Erythroblast (primary cell): ENCODE measurements at regions not wholly inside any gene's neighbourhood (a gene's known extent, or its start where the extent isn't known, plus 50 kb on each side); places are given as distances from the start of the nearest gene placed in this dataset.

Source experiments
- DNase-seq, 2 experiments: peaks; one replicate each; lab custom pipeline; 2025; lab: John Stamatoyannopoulos, UW
- GATA1 ChIP-seq: IDR thresholded peaks from 2 replicates; pipeline ENCODE4 v1.6.1; 2011; ENCODE audit warnings: low read depth, mild to moderate bottlenecking, control low read depth, low read length, moderate library complexity
- POLR2A ChIP-seq: IDR thresholded peaks from 2 replicates; pipeline ENCODE4 v1.6.1; 2011; ENCODE audit warnings: mild to moderate bottlenecking, low read length

GRCh38 chr6:27129095-27129815 lies 118.2 kb upstream of the PRSS16 start:
- DNase-seq = no peak
- TF ChIP-seq POLR2A (peak; percentile 13), GATA1 (no peak)

- TF ChIP-seq GATA1 = no peak
These were observed 117.6 kb upstream of the PRSS16 start for GRCh38 chr6:27129917-27130316.

GRCh38 chr6:27130668-27131428 lies 116.7 kb upstream of the PRSS16 start:
- TF ChIP-seq GATA1 (no peak), POLR2A (no peak)
- DNase-seq = peak; percentile 68 to 81

More at GRCh38 chr6:27129917-27130316, 117.6 kb upstream of the PRSS16 start:
- DNase-seq = no peak

GRCh38 chr6:27132282-27132531 lies 115.3 kb upstream of the PRSS16 start:
- peak in 1 of 2 experiments; percentile 92 for DNase-seq

GRCh38 chr6:27132532-27133280 lies 114.8 kb upstream of the PRSS16 start:
- TF ChIP-seq GATA1 (no peak), POLR2A (peak; percentile 96)
- peak; percentile 98 to 99 for DNase-seq

- DNase-seq = peak; percentile 90 to 92
These were observed 113.9 kb upstream of the PRSS16 start for GRCh38 chr6:27133281-27134227.

GRCh38 chr6:27135087-27135657 lies 112.3 kb upstream of the PRSS16 start:
- no peak for DNase-seq
- TF ChIP-seq POLR2A (no peak), GATA1 (no peak)

More at GRCh38 chr6:27133281-27134227, 113.9 kb upstream of the PRSS16 start:
- TF ChIP-seq POLR2A (peak; percentile 91), GATA1 (no peak)

- TF ChIP-seq POLR2A (no peak), GATA1 (no peak)
- no peak for DNase-seq
These were observed 111.3 kb upstream of the PRSS16 start for GRCh38 chr6:27136077-27136644.

GRCh38 chr6:27136978-27137814 lies 110.3 kb upstream of the PRSS16 start:
- DNase-seq = peak; percentile 57 to 59
- TF ChIP-seq GATA1 (no peak), POLR2A (peak; percentile 29)

- no peak for TF ChIP-seq POLR2A
- TF ChIP-seq GATA1 = no peak
These were observed 109.1 kb upstream of the PRSS16 start for GRCh38 chr6:27138406-27138805.

GRCh38 chr6:27138837-27139755 lies 108.4 kb upstream of the PRSS16 start:
- TF ChIP-seq POLR2A (peak; percentile 100), GATA1 (no peak)
- peak; percentile 91 to 95 for DNase-seq

More at GRCh38 chr6:27138406-27138805, 109.1 kb upstream of the PRSS16 start:
- peak; percentile 77 to 81 for DNase-seq
